ENCODE measurements at regions not wholly inside any gene's neighbourhood (a gene's known extent, or its start where the extent isn't known, plus 50 kb on each side); places are given as distances from the start of the nearest gene placed in this dataset.

- Histone ChIP-seq H2BK15ac (ENCODE audit: low read depth, low read length) (no peak overlapping the region), H3K56ac (ENCODE audit: insufficient read length, low read depth, low read length) (no peak overlapping the region), H2BK120ac (ENCODE audit: low read depth, low read length, poor library complexity, severe bottlenecking) (no peak overlapping the region), H3K9me3 (ENCODE audit: control insufficient read depth, low read depth, low read length) (no peaks in the 10 kb centered on the region), H3K4ac (ENCODE audit: low read depth, low read length) (no peak overlapping the region), H4K91ac (ENCODE audit: insufficient read length, low read depth, low read length) (no peak overlapping the region), H3K79me2 (ENCODE audit: insufficient read depth, low read length) (no peaks in the 10 kb centered on the region), H3K79me1 (ENCODE audit: insufficient read depth, low read depth, low read length, poor library complexity, severe bottlenecking) (no peaks in the 10 kb centered on the region), H4K8ac (replicated peaks; ENCODE audit: insufficient read length, low read depth, low read length) (no peak overlapping the region), H3K9ac (ENCODE audit: extremely low read depth, insufficient read length, low read length) (no peak overlapping the region), H3K4me2 (ENCODE audit: insufficient read depth, insufficient read length, low read length) (no peak overlapping the region), H3K14ac (ENCODE audit: insufficient read depth, low read length) (no peak overlapping the region), H2AK5ac (ENCODE audit: insufficient read length, low read length) (no peak overlapping the region), H2BK5ac (ENCODE audit: insufficient read length, low read length) (no peak overlapping the region), H2BK12ac (ENCODE audit: insufficient read length, low read depth, low read length) (no peak overlapping the region), H2AFZ (ENCODE audit: low read length) (no peak overlapping the region), H4K5ac (ENCODE audit: insufficient read length, low read depth, low read length) (no peak overlapping the region), H2BK20ac (ENCODE audit: low read depth, low read length, poor library complexity, severe bottlenecking) (no peak overlapping the region), H3K27me3 (ENCODE audit: insufficient read depth, low read length) (no peaks in the 10 kb centered on the region), H3K27ac (ENCODE audit: insufficient read length, low read depth, low read length) (no peak overlapping the region), H3K23ac (ENCODE audit: insufficient read length, low read depth, low read length) (no peak overlapping the region), H4K20me1 (ENCODE audit: control insufficient read depth, insufficient read depth, insufficient read length) (no peaks in the 10 kb centered on the region), H3K4me1 (ENCODE audit: insufficient read depth, low read length) (no peaks in the 10 kb centered on the region), H3K23me2 (ENCODE audit: insufficient read length, low read depth, low read length, poor library complexity, severe bottlenecking) (no peaks in the 10 kb centered on the region), H3T11ph (ENCODE audit: low read length) (no peak overlapping the region), H3K18ac (ENCODE audit: insufficient read length, low read depth, low read length) (no peak overlapping the region)
- TF ChIP-seq CTCF (conservative IDR thresholded peaks at IDR 0.05): no peak
- H3K27me3 Mint-ChIP-seq (ENCODE audit: low read depth): no peaks in the 10 kb centered on the region
- DNase-seq: no peak
- no peak overlapping the region for H3K4me3 Mint-ChIP-seq
- H3K4me1 Mint-ChIP-seq: 0 out of 4 replicates have a peak, but pooled peaks cover 0 to 2% of the 10 kb centered on the region in 2 experiments
- H3K27ac Mint-ChIP-seq: no peak overlapping the region
- no CpG with 5 or more reads among the region's 4 CpGs for WGBS (ENCODE audit: extremely low coverage, insufficient read length, low lambda C conversion rate)
- peaks cover 0 to 2% of the 10 kb centered on the region in 2 experiments; a peak in 1 of 5 replicates for H3K9me3 Mint-ChIP-seq
- no peaks in the 10 kb centered on the region for H3K36me3 Mint-ChIP-seq (ENCODE audit: insufficient read depth in 1 of 3, low read depth in 3 of 3)
These were observed 75.8 kb upstream of the CNTN1 start for GRCh38 chr12:40616383-40616915.

All from H9 (cell line).